IMR-90 (cell line): ENCODE measurements at regions not wholly inside any gene's neighbourhood (a gene's known extent, or its start where the extent isn't known, plus 50 kb on each side); places are given as distances from the start of the nearest gene placed in this dataset.

Experiments used
- ATAC-seq: fragments of 200-7000 bp; cut with Tn5 transposase; 2 replicates; pipeline ENCODE4 v1.9.1; 2020; ENCODE audit warnings: low read depth, mild to moderate bottlenecking, moderate library complexity
- BruUV-seq: library from RNA; stranded (reverse); fragments of 400-500 nt; replicated peaks from 2 replicates; lab custom pipeline; 2021; lab: Mats Ljungman, UMichigan
- CTCF ChIA-PET: fragments of 300-600 bp; formaldehyde crosslinking; extraction: SDS; loops from one replicate; lab custom pipeline; 2021; ENCODE audit warnings: antibody characterized with exemption; lab: Yijun Ruan, JAX
- POLR2A ChIA-PET: fragments of 300-600 bp; sonication (Branson Sonifier 250); formaldehyde crosslinking; loops from one replicate; lab custom pipeline; 2022; ENCODE audit warnings: antibody characterized with exemption; ENCODE audit not compliant: unreplicated experiment; lab: Charles Lee
- DNase-seq: peaks from one replicate; pipeline ENCODE4 v3.0.0; 2013
- H2AFZ ChIP-seq: replicated peaks from 2 replicates; pipeline ENCODE3; 2013; ENCODE audit warnings: low read length, mild to moderate bottlenecking; ENCODE audit not compliant: poor library complexity
- H2AK5ac ChIP-seq: 2 replicates; pipeline ENCODE4 v1.6.1; 2013; ENCODE audit warnings: low read depth, low read length, inconsistent platforms
- H2AK9ac ChIP-seq: replicated peaks from 2 replicates; pipeline ENCODE3; 2013; ENCODE audit warnings: mild to moderate bottlenecking, low read depth, low read length, moderate library complexity; ENCODE audit not compliant: poor library complexity
- H2BK120ac ChIP-seq: 2 replicates; pipeline ENCODE4 v1.6.1; 2013; ENCODE audit warnings: low read depth, low read length, inconsistent platforms
- H2BK15ac ChIP-seq: 3 replicates; pipeline ENCODE4 v1.6.1; 2013; ENCODE audit warnings: low read depth, low read length, inconsistent platforms
- H2BK20ac ChIP-seq: 2 replicates; pipeline ENCODE4 v1.6.1; 2013; ENCODE audit warnings: low read depth, mild to moderate bottlenecking, inconsistent platforms, low read length, moderate library complexity
- H2BK5ac ChIP-seq: 2 replicates; pipeline ENCODE4 v1.6.1; 2013; ENCODE audit warnings: mild to moderate bottlenecking, low read depth, low read length, inconsistent platforms; ENCODE audit not compliant: poor library complexity, severe bottlenecking
- H3K14ac ChIP-seq: replicated peaks from 2 replicates; pipeline ENCODE4 v1.6.1; 2013; ENCODE audit warnings: low read depth, low read length, inconsistent platforms
- H3K18ac ChIP-seq: 2 replicates; pipeline ENCODE4 v1.6.1; 2013; ENCODE audit warnings: low read depth, low read length, control low read depth
- H3K23ac ChIP-seq: 2 replicates; pipeline ENCODE4 v1.6.1; 2013; ENCODE audit warnings: low read depth, low read length, inconsistent platforms
- H3K27ac ChIP-seq: 2 replicates; pipeline ENCODE4 v1.5.1; 2013; ENCODE audit warnings: mild to moderate bottlenecking, control low read depth, low read length; ENCODE audit not compliant: insufficient read depth
- H3K27me3 ChIP-seq: 2 replicates; pipeline ENCODE4 v1.6.1; 2013; ENCODE audit warnings: low read length; ENCODE audit not compliant: control insufficient read depth, insufficient read depth
- H3K36me3 ChIP-seq: 2 replicates; pipeline ENCODE4 v1.6.1; 2013; ENCODE audit warnings: low read length, mixed read lengths; ENCODE audit not compliant: control insufficient read depth, insufficient read depth
- H3K4ac ChIP-seq: 2 replicates; pipeline ENCODE4 v1.6.1; 2013; ENCODE audit warnings: low read depth, low read length, inconsistent platforms
- H3K4me1 ChIP-seq: 2 replicates; pipeline ENCODE4 v1.6.1; 2013; ENCODE audit warnings: low read length, mixed read lengths; ENCODE audit not compliant: control insufficient read depth, insufficient read depth
- H3K4me2 ChIP-seq: 2 replicates; pipeline ENCODE4 v1.6.1; 2013; ENCODE audit warnings: low read depth, mild to moderate bottlenecking, control low read depth, low read length, moderate library complexity
- H3K4me3 ChIP-seq: 2 replicates; pipeline ENCODE4 v1.5.1; 2013; ENCODE audit warnings: low read depth, mild to moderate bottlenecking, control low read depth, low read length, moderate library complexity; ENCODE audit not compliant: insufficient read depth
- H3K56ac ChIP-seq: 2 replicates; pipeline ENCODE4 v1.6.1; 2013; ENCODE audit warnings: low read length, inconsistent platforms; ENCODE audit not compliant: insufficient read depth; ENCODE audit errors: extremely low read depth
- H3K79me1 ChIP-seq, 2 experiments: 2 replicates each; pipeline ENCODE4 v1.6.1; 2013; ENCODE audit warnings: low read length in 2 of 2, inconsistent platforms in 1 of 2, low read depth in 1 of 2
- H3K9ac ChIP-seq: 2 replicates; pipeline ENCODE4 v1.6.1; 2013; ENCODE audit warnings: low read depth, low read length, control low read depth
- H3K9me1 ChIP-seq: 2 replicates; pipeline ENCODE4 v1.6.1; 2013; ENCODE audit warnings: low read length, inconsistent platforms; ENCODE audit not compliant: insufficient read depth
- H3K9me3 ChIP-seq: 2 replicates; pipeline ENCODE4 v1.6.1; 2013; ENCODE audit warnings: low read length; ENCODE audit not compliant: control insufficient read depth, insufficient read depth
- H4K20me1 ChIP-seq: 2 replicates; pipeline ENCODE4 v1.6.1; 2013; ENCODE audit warnings: low read length, inconsistent platforms; ENCODE audit not compliant: insufficient read depth
- H4K5ac ChIP-seq: 2 replicates; pipeline ENCODE4 v1.6.1; 2013; ENCODE audit warnings: mild to moderate bottlenecking, low read depth, low read length, control low read depth
- H4K8ac ChIP-seq, 2 experiments: 2 replicates each; pipeline ENCODE4 v1.6.1; 2013; ENCODE audit warnings: low read depth in 2 of 2, low read length in 2 of 2, control low read depth in 1 of 2, inconsistent platforms in 1 of 2
- H4K91ac ChIP-seq: 2 replicates; pipeline ENCODE4 v1.6.1; 2013; ENCODE audit warnings: low read depth, low read length, inconsistent platforms; ENCODE audit not compliant: insufficient read depth
- BHLHE40 ChIP-seq: fragments of 150-350 bp; IDR thresholded peaks from 2 replicates; pipeline ENCODE4 v1.6.1; 2016; ENCODE audit warnings: mild to moderate bottlenecking, low read depth, low read length
- CEBPB ChIP-seq: IDR thresholded peaks from 2 replicates; pipeline ENCODE4 v1.6.1; 2012; ENCODE audit warnings: low read depth, low read length, improper control_type of control experiment
- CHD1 ChIP-seq: IDR thresholded peaks from 2 replicates; pipeline ENCODE4 v1.6.1; 2012; ENCODE audit warnings: low read depth, low read length, improper control_type of control experiment
- CTCF ChIP-seq: conservative IDR thresholded peaks from 2 replicates; pipeline ENCODE4 v1.5.1; 2012; ENCODE audit warnings: mild to moderate bottlenecking, low read depth, low read length, improper control_type of control experiment
- ELK1 ChIP-seq: fragments of 150-350 bp; IDR thresholded peaks from 2 replicates; pipeline ENCODE4 v1.6.1; 2016; ENCODE audit warnings: low read depth, mild to moderate bottlenecking, low read length, moderate library complexity, borderline replicate concordance
- FOS ChIP-seq: fragments of 150-350 bp; IDR thresholded peaks from 2 replicates; pipeline ENCODE4 v1.6.1; 2016; ENCODE audit warnings: low read depth, low read length
- MAFK ChIP-seq: IDR thresholded peaks from 2 replicates; pipeline ENCODE4 v1.6.1; 2012; ENCODE audit warnings: low read depth, low read length, improper control_type of control experiment
- MXI1 ChIP-seq: IDR thresholded peaks from 2 replicates; pipeline ENCODE4 v1.6.1; 2012; ENCODE audit warnings: low read depth, mild to moderate bottlenecking, low read length, moderate library complexity, borderline replicate concordance
- NFE2L2 ChIP-seq: fragments of 150-350 bp; IDR thresholded peaks from 2 replicates; pipeline ENCODE4 v1.6.1; 2016; ENCODE audit warnings: low read depth, mild to moderate bottlenecking, low read length
- POLR2A ChIP-seq: IDR thresholded peaks from 2 replicates; pipeline ENCODE4 v1.6.1; 2012; ENCODE audit warnings: mild to moderate bottlenecking, low read depth, low read length
- RAD21 ChIP-seq: IDR thresholded peaks from 2 replicates; pipeline ENCODE4 v1.6.1; 2012; ENCODE audit warnings: low read length, improper control_type of control experiment
- RCOR1 ChIP-seq: IDR thresholded peaks from 2 replicates; pipeline ENCODE4 v1.6.1; 2012; ENCODE audit warnings: mild to moderate bottlenecking, low read length, improper control_type of control experiment; ENCODE audit not compliant: insufficient replicate concordance
- RFX5 ChIP-seq: IDR thresholded peaks from 2 replicates; pipeline ENCODE4 v1.8.0; 2012; ENCODE audit warnings: low read depth, mild to moderate bottlenecking, low read length, moderate library complexity
- SMC3 ChIP-seq: fragments of 150-350 bp; IDR thresholded peaks from 2 replicates; pipeline ENCODE4 v1.6.1; 2016; ENCODE audit warnings: low read depth, mild to moderate bottlenecking, antibody characterized with exemption, low read length, moderate library complexity
- WGBS, 2 experiments: methylation state at CpG; one replicate each; pipeline versions ENCODE4 v1.1.5 to v1.1.7; 2013; ENCODE audit warnings: missing lambda C conversion rate in 2 of 2; ENCODE audit not compliant: insufficient read length in 1 of 2; ENCODE audit errors: extremely low coverage in 2 of 2; 5-methylcytosine and 5-hydroxymethylcytosine counted together
- dilution Hi-C: fragments of 300-500 bp; cut with HindIII; formaldehyde crosslinking; loops from one replicate; pipeline ENCODE4 v1.14.3; 2018; ENCODE audit warnings: low sequenced_read_pairs; ENCODE audit not compliant: unreplicated experiment
- in situ Hi-C: fragments of 300-500 bp; cut with MboI; formaldehyde crosslinking; loops from 3 replicates; pipeline ENCODE4 v1.14.3; 2019; ENCODE audit warnings: low sequenced_read_pairs, inconsistent platforms, mixed read lengths
- intact Hi-C: fragments of 100-400 bp; cut with micrococcal nuclease; formaldehyde crosslinking; loops from 2 replicates; pipeline ENCODE4 v1.10.0; 2022

- no peak for TF ChIP-seq CTCF
These were observed 505.8 kb downstream of the PLPP3 start (continued) for GRCh38 chr1:56073614-56074006.

GRCh38 chr1:56073206-56073605, 506.2 kb downstream of the PLPP3 start:
- H3K23ac ChIP-seq = no peak overlapping the region
- no peak overlapping the region for H2AK9ac ChIP-seq
- no peak overlapping the region for H3K27ac ChIP-seq
- H3K9me1 ChIP-seq = no peaks in the 10 kb centered on the region; the same call in none of the 2 replicates
- ATAC-seq = no peak
- ChIA-PET POLR2A (no interaction called here), CTCF (no interaction called here)
- H3K9ac ChIP-seq = no peak overlapping the region
- no peaks in the 10 kb centered on the region for H3K36me3 ChIP-seq
- H3K9me3 ChIP-seq = no peaks in the 10 kb centered on the region
- H3K4me2 ChIP-seq = no peak overlapping the region
- H4K91ac ChIP-seq = no peak overlapping the region
- H2AFZ ChIP-seq = no peak overlapping the region
- intact Hi-C loops = loop anchor here (5.0 to 10.0 kb wide), 2 partner anchors 356 to 788 kb away; no protein-coding TSS in a partner anchor
- H3K14ac ChIP-seq = peak overlapping the region; percentile 60; the same call in 1 of the 2 replicates
- no peaks in the 10 kb centered on the region for H3K27me3 ChIP-seq
- H3K4ac ChIP-seq = no peak overlapping the region
- no CpG with 5 or more reads among the region's 1 CpG for WGBS, 2 experiments
- dilution Hi-C loops = no loop called here
- no TSS peak for BruUV-seq
- DNase-seq = no peak
- no peak overlapping the region for H3K56ac ChIP-seq
- H2BK5ac ChIP-seq = peak overlapping the region; percentile 6
- H2AK5ac ChIP-seq = no peak overlapping the region
- peak overlapping the region; percentile 67; the same call in 1 of the 2 replicates for H2BK20ac ChIP-seq
- H2BK15ac ChIP-seq = peak overlapping the region; percentile 59; the same call in 1 of the 3 replicates
- no peaks in the 10 kb centered on the region for H4K20me1 ChIP-seq
- peak overlapping the region; percentile 48; the same call in 1 of the 2 replicates for H2BK120ac ChIP-seq
- in situ Hi-C loops = no loop called here
- H3K4me3 ChIP-seq = no peak overlapping the region
- H3K4me1 ChIP-seq = peaks cover 9% of the 10 kb centered on the region
- H3K79me1 ChIP-seq = no peaks in the 10 kb centered on the region
- H4K5ac ChIP-seq = peak overlapping the region; percentile 41; the same call in 1 of the 2 replicates
- H4K8ac ChIP-seq = no peak overlapping the region
- peak overlapping the region; percentile 56 for H3K18ac ChIP-seq
- TF ChIP-seq ELK1 (no peak), RAD21 (no peak), MXI1 (no peak), RCOR1 (no peak), RFX5 (no peak), SMC3 (no peak), POLR2A (no peak), NFE2L2 (no peak), MAFK (no peak), FOS (no peak), CHD1 (no peak), CEBPB (no peak), BHLHE40 (no peak)
